Left ventricle myocardium inferior (tissue), 1 donor: ENCODE measurements at regions not wholly inside any gene's neighbourhood (a gene's known extent, or its start where the extent isn't known, plus 50 kb on each side); places are given as distances from the start of the nearest gene placed in this dataset.

ENCODE experiments used
- DNase-seq: peaks from one replicate; pipeline ENCODE4 v3.0.0-alpha.2; 2020
- H3K27ac ChIP-seq: fragments of 200-600 bp; replicated peaks from 2 replicates; pipeline ENCODE4 v1.8.0; 2021
- H3K27me3 ChIP-seq: fragments of 200-600 bp; 2 replicates; pipeline ENCODE4 v1.8.0; 2021; ENCODE audit warnings: low read depth
- H3K36me3 ChIP-seq: fragments of 200-600 bp; 2 replicates; pipeline ENCODE4 v1.8.0; 2021
- H3K4me1 ChIP-seq: fragments of 200-600 bp; 2 replicates; pipeline ENCODE4 v1.8.0; 2021
- H3K4me3 ChIP-seq: fragments of 200-600 bp; 2 replicates; pipeline ENCODE4 v1.8.0; 2021; ENCODE audit warnings: mild to moderate bottlenecking, moderate library complexity
- H3K9me3 ChIP-seq: fragments of 200-600 bp; replicated peaks from 2 replicates; pipeline ENCODE4 v1.8.0; 2021
- CTCF ChIP-seq: fragments of 200-600 bp; IDR thresholded peaks from 2 replicates; pipeline ENCODE4 v1.8.0; 2021; ENCODE audit warnings: antibody characterized with exemption, mild to moderate bottlenecking, borderline replicate concordance
- intact Hi-C: fragments of 100-400 bp; cut with micrococcal nuclease; formaldehyde crosslinking; loops from one replicate; pipeline ENCODE4 v1.11.0; 2022
- donor health status: DM: no; HTN: yes; CAD: no; lungs with severe emphysema.

- intact Hi-C loops: no loop called here
These were observed 1699.6 kb downstream of the KCNT2 start for GRCh38 chr1:194908643-194909042.

GRCh38 chr1:194903524-194903923, 1704.7 kb downstream of the KCNT2 start:
- DNase-seq: no peak
- Histone ChIP-seq H3K4me3 (no peak overlapping the region), H3K27me3 (no peaks in the 10 kb centered on the region), H3K36me3 (no peaks in the 10 kb centered on the region), H3K27ac (no peak overlapping the region), H3K4me1 (no peaks in the 10 kb centered on the region), H3K9me3 (no peaks in the 10 kb centered on the region)
- intact Hi-C loops: no loop called here
- TF ChIP-seq CTCF: no peak

More at GRCh38 chr1:194908643-194909042, 1699.6 kb downstream of the KCNT2 start:
- Histone ChIP-seq H3K36me3 (no peaks in the 10 kb centered on the region), H3K4me1 (no peaks in the 10 kb centered on the region), H3K9me3 (no peaks in the 10 kb centered on the region), H3K4me3 (no peak overlapping the region), H3K27me3 (no peaks in the 10 kb centered on the region), H3K27ac (no peak overlapping the region)
- DNase-seq: no peak
- TF ChIP-seq CTCF: no peak

DNA sequence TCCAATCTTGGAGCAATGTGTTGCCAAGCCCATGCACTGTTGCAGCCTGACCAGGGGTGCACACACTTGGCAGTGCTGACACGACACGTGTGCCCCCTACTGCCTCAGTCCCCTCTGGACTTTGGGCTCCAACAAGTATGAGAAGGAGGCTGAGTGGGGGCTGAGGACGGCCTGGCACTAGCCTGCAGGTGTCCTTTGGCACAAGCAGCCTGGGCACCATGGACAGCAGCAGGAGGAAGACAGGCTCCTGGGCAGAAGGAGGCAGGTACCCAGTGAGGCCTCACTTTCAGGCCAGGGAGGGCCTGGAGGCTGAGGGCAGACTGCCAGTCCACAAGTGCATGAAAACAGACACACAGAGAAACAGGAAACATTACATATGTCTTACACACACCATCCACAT, 1702.9 kb upstream of the B3GALT2 start:
- intact Hi-C loops: no loop called here
- H3K27ac ChIP-seq: no peak overlapping the region
- DNase-seq: no peak
- no peaks in the 10 kb centered on the region for H3K4me1 ChIP-seq
- H3K9me3 ChIP-seq: peaks cover 14% of the 10 kb centered on the region
- H3K36me3 ChIP-seq: no peaks in the 10 kb centered on the region
- H3K27me3 ChIP-seq: no peaks in the 10 kb centered on the region
- no peak for TF ChIP-seq CTCF
- no peak overlapping the region for H3K4me3 ChIP-seq

- DNase-seq: no peak
- intact Hi-C loops: no loop called here
These were observed 1684.4 kb upstream of the B3GALT2 start for GRCh38 chr1:194870860-194871259.

DNA sequence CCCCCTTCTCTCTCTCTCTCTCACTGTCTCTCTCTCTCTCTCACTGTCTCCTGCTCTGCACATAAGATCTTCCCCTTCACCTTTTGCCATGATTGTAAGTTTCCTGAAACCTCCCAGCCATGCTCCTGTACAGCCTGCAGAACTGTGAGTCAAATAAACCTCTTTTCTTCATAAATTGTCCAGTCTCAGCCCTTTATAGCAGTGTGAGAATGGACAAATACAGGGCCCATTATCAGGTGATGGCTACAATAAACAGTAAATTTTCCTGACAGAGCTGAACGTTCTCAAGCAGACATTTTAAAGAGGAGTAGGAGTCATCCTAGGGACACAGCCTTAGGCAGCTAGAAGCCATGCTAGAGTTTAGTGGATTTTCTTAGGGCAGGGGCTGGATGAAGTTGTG, 1679.7 kb upstream of the B3GALT2 start:
- Histone ChIP-seq H3K27me3 (no peaks in the 10 kb centered on the region), H3K36me3 (no peaks in the 10 kb centered on the region), H3K4me3 (no peak overlapping the region), H3K9me3 (peaks cover 4% of the 10 kb centered on the region), H3K4me1 (no peaks in the 10 kb centered on the region), H3K27ac (no peak overlapping the region)
- intact Hi-C loops: no loop called here
- DNase-seq: no peak
- no peak for TF ChIP-seq CTCF

More at GRCh38 chr1:194870860-194871259, 1684.4 kb upstream of the B3GALT2 start:
- Histone ChIP-seq H3K27me3 (no peaks in the 10 kb centered on the region), H3K27ac (no peak overlapping the region), H3K9me3 (peaks cover 6% of the 10 kb centered on the region), H3K4me1 (no peaks in the 10 kb centered on the region), H3K4me3 (no peak overlapping the region), H3K36me3 (no peaks in the 10 kb centered on the region)
- no peak for TF ChIP-seq CTCF

DNA sequence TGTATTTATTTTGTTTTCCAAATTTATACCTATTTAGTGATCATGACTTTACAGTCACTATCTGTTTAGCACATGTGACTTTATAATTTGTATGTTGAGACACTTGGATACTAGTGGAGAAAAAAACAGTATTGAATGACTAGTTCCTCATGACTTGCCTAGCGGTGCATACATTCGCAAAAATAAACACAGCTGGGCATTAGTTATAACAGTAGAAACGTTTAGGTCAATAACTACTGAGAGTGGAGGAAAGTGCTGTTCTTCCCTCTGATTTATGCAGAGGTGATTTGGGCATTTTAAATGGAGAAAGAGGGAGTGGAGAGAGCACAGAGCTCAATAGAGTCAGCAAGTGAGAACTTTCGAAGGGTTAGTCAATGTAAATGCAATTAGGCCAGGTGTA, 1679.0 kb upstream of the B3GALT2 start:
- intact Hi-C loops: no loop called here
- no peak for TF ChIP-seq CTCF
- H3K9me3 ChIP-seq: peaks cover 4% of the 10 kb centered on the region
- no peak overlapping the region for H3K4me3 ChIP-seq
- no peaks in the 10 kb centered on the region for H3K36me3 ChIP-seq
- no peak for DNase-seq
- no peaks in the 10 kb centered on the region for H3K27me3 ChIP-seq
- no peak overlapping the region for H3K27ac ChIP-seq
- no peaks in the 10 kb centered on the region for H3K4me1 ChIP-seq
